NOMO-1 treated with DMSO at 0.1 percent for 48 hours (cell line): ENCODE measurements at regions not wholly inside any gene's neighbourhood (a gene's known extent, or its start where the extent isn't known, plus 50 kb on each side); places are given as distances from the start of the nearest gene placed in this dataset.

Experiments
- DNase-seq: peaks from one replicate; lab custom pipeline; 2025; ENCODE audit not compliant: unreplicated experiment; lab: John Stamatoyannopoulos, UW

GRCh38 chr9:35540315-35540714 lies 50.4 kb downstream of the RUSC2 start:
- no peak for DNase-seq

- no peak for DNase-seq
These were observed 56.9 kb downstream of the RUSC2 start for GRCh38 chr9:35546853-35547252.

- DNase-seq, result no peak
These were observed 57.1 kb upstream of the TESK1 start for GRCh38 chr9:35547889-35548418.

- DNase-seq, result no peak
These were observed 56.5 kb upstream of the TESK1 start for GRCh38 chr9:35548571-35548970.

- no peak for DNase-seq
These were observed 55.6 kb upstream of the TESK1 start for GRCh38 chr9:35549441-35549840.

GRCh38 chr9:35552376-35552775 lies 52.7 kb upstream of the TESK1 start:
- no peak for DNase-seq

GRCh38 chr9:35552837-35553236 lies 52.2 kb upstream of the TESK1 start:
- no peak for DNase-seq

- peak; percentile 98 for DNase-seq
These were observed 51.2 kb upstream of the TESK1 start for GRCh38 chr9:35553670-35554543.

- no peak for DNase-seq
These were observed 49.8 kb upstream of the TESK1 start for GRCh38 chr9:35555246-35555701.
